GM21737 (cell line): ENCODE measurements at regions not wholly inside any gene's neighbourhood (a gene's known extent, or its start where the extent isn't known, plus 50 kb on each side); places are given as distances from the start of the nearest gene placed in this dataset.
A peak's percentile ranks its signal among the peaks of the same experiment; 100 is the strongest.

ENCODE experiments used
- ATAC-seq: cut with Tn5 transposase; IDR thresholded peaks from one replicate; pipeline ENCODE4 v1.9.1; 2021; ENCODE audit warnings: mild to moderate bottlenecking, moderate library complexity; ENCODE audit not compliant: unreplicated experiment

- no peak for ATAC-seq
These were observed 199.8 kb upstream of the NAV3 start for GRCh38 chr12:77630790-77631445.

DNA sequence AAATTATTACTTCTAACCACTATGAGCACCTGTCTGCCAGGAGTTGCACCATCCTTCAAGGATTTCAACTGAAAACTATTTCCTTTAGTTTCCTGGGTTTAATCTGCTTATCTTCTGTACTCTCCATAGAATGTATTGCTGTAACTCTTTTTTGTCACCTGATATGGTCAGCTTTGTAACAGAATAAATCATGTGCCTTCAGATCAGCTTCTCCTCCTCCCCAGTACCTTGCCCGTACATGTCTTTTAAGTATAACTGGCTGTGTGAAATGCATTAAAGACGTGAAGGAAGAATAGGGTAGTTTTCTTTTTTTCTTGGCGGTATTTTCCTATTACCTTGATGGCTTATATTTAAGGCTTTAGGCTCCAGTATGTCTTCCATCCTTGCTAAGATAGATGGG, 200.3 kb upstream of the NAV3 start:
- no peak for ATAC-seq

GRCh38 chr12:77629141-77629540, 201.6 kb upstream of the NAV3 start:
- no peak for ATAC-seq

DNA sequence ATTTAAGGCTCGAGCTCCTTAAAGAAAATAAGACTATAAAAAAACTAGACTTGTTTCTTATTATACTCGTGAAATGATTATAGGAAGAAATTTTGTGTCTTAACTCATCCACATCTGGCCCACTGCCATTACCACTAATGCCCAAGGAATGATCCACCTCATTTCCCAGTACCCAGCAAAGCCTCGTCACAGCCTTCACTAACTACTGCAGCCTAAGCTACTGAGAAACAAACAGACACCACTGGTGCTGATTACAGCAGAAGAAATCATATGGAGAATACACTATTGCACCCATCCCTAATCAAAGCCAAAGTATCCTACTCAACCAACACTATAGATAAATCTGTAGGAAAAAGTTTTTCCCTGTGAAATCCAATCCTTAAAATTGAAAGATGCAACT, 205.3 kb upstream of the NAV3 start:
- no peak for ATAC-seq

- ATAC-seq, result no peak
These were observed 211.3 kb upstream of the NAV3 start for GRCh38 chr12:77619425-77619824.

- no peak for ATAC-seq
These were observed 212.9 kb upstream of the NAV3 start for GRCh38 chr12:77617818-77618217.

DNA sequence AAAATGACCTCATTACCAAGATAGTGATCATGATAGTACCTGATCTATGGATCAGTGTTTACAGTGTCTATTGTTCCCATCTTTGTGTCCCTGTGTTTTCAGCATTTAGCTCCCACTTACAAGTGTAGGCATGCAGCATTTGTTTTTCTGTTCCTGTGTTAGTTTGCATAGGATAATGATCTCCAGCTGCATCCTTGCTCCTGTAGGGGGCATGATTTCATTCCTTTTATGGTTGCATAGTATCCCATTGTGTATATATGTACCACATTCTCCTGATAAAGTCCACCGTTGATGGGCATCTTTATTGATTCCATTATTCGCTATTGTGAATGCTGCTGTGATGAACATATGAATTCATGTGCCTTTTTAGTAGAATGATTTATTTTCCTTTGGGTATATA, 215.4 kb upstream of the NAV3 start:
- no peak for ATAC-seq

DNA sequence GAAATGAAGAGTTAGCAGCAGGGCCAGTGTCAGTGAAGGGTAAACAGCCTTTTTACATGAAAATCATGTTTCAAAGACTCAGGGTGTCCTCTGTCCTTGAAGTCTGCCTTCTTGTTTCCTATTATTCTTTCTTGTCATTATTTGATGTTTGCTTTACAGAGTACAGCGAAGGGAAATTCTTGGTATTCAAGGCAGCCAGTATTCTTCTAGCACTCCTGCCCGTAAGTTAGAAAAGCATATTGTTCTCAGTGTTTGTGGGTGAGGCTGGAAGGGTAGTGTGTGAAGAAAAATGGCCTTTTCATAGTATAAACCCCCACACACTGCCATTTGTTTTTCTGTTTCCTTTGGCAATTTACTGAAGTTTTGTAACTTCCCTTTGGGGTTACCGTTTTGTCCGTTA, 217.3 kb upstream of the NAV3 start:
- no peak for ATAC-seq

DNA sequence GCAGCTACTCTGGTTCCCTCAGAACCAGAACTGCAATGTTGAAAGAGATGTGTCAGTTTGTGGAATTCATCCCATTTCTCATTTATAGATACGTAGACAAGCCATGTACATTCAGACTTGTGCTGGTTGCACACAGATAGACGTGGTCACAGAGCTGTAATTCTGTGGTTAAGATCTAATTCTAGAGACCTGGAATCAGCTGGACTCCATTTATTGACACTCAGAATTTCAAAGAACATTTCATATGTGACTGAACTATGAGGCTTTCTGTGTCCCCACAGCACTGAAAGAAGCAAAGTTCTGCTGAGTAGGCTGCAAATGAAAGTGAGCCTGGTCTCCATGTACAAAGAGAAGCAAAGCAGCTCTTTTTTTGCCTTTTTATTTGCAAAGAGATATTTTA, 220.2 kb upstream of the NAV3 start:
- ATAC-seq, result no peak

DNA sequence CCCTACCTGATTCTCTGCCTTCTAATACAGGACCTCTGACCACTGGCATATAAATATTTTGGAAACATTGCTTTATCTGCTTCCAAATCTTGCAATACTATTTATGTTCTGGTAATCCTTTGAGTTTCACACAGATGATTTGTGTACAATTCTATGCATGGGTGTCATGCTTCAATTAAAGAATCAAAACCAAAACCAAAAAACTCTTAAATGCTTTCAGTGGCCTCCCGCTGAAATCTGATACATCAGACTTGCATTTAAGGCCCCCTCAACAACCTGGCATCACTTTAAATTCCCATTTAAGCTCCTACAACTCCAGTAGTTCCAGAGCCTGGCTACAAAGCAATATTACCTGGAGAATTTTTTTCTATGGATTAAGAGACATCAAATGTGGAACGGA, 221.7 kb upstream of the NAV3 start:
- no peak for ATAC-seq

DNA sequence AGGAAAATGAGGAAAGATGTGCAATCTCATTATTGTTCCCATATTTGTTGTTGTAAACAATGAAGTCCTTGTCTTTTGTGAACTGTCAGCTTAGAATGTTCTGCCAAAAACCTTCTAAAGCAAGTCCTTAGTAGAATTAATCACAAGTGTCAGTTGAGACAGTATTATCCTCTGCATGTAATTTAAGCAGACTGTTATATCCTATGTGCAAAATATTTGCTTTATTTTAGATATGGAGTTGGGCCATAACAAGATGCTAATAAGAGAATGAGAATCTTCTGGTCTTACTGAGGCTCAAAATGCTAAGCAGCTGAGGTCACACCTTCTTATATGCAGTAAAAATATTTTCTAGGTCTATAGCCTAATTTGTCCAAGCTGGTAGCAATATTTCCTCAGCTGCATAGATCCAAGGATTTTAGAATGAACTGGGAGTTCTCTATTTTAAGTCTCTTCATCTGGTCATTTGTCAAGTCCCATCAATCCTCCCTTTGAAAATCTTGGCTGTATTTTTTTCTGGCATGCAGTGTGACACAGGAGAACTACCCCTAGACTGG, 222.3 kb upstream of the NAV3 start:
- no peak for ATAC-seq

DNA sequence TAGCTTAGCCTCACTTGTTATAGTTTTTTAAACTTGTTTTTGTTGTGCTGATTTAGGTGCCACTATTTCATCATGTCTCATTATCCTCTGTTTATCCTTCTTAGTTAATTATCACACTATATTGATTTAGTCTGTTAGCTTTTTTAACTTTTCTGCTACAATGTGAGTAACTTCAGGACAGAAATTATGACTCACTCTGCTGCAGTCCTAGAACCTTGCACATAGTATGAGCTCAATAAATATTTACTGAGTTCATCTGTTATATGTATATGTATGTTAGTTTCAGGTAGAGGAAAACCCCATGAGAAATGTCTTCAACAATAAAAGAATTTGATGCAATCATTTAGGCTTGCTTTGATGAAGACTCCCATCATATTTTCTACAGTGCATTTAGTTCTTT, 224.3 kb upstream of the NAV3 start:
- ATAC-seq, result peak; percentile 45

GRCh38 chr12:77603946-77604345, 226.7 kb upstream of the NAV3 start:
- no peak for ATAC-seq

DNA sequence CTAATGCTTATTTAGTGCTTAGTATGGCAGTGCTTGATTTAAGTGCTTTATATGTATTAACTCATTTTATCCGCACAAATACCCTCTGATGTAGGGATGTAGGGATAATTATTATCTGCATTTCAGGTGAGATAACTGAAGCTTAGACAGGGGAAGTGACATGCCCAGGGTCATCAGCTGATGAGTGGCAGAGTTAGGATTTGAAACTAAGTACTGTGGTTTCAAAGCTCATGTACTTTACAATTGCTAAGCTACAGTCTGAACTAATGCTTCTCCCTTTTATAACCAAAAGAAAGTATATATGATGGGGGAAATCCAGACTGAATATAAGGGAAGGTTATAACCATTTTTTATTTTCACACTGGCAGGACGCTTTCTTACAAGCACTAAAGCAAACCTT, 229.6 kb upstream of the NAV3 start:
- peak; percentile 47 for ATAC-seq

DNA sequence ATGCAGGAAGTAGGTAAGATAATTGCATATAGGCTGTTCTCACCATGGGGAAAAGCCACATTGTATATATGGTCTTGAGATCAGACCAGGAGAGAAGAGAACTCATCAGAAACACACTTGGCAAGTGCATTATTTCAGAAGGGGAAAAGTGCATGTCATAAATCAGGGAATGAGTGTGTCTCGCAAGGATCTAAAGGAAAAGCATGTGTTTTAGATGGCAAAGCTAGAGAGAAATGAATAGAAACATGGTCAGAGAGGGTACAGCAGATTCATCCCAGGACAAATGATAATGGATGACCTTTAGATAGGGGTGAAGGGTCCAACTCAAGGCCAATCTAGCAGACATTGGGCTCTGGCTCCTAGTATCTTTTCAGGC, 230.2 kb upstream of the NAV3 start:
- no peak for ATAC-seq

DNA sequence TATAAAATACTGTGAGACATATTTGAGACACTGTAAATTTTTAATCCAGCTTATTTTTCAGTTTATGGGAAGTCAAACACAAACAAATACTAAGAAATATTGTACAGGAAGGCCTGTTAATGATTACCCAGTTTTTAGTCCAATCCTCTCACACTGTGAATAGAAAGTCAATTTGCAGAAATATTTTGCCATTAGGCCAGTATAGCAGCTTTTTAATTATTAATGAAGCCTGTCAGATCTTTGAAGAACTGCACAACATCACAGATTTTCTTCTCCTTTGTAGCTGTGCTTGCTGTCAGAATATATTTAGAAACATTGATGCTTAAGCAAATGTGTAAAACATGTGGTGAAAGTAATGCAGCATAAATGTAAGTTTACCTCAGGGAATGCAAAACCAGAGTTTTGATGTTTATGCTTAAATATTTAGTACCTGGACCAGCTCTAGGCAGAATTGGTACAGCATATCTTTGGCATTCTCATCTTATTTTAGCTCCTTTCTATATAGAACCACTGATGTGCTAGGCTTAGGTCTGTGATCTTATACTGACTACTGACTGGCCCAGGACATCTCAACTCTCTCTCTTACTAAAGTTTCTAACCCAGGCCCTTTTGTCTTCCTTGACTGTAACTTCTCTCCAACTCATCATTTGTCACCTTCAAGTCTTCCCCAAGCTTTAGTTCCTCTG, 230.8 kb upstream of the NAV3 start:
- ATAC-seq, result peak; percentile 87

DNA sequence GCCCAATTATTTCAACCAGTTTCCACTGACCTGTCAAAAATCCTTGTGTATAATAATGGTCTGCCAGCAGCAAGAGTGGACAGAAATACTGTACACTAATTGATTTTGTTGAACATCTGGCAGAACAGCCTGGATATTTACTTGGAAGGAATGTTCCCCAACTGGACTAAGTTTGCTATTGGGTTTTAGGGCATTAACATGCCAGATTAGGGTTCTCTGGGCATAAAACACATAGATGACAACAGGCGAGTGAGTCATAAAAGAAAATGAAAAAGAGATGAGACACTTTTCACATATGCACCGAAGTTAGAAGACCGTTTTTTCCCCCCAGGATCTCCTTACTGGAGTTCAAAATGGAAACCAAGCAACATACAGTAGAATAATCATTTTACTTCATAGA, 236.3 kb upstream of the NAV3 start:
- ATAC-seq, result no peak

GRCh38 chr12:77592836-77593235, 237.9 kb upstream of the NAV3 start:
- no peak for ATAC-seq

DNA sequence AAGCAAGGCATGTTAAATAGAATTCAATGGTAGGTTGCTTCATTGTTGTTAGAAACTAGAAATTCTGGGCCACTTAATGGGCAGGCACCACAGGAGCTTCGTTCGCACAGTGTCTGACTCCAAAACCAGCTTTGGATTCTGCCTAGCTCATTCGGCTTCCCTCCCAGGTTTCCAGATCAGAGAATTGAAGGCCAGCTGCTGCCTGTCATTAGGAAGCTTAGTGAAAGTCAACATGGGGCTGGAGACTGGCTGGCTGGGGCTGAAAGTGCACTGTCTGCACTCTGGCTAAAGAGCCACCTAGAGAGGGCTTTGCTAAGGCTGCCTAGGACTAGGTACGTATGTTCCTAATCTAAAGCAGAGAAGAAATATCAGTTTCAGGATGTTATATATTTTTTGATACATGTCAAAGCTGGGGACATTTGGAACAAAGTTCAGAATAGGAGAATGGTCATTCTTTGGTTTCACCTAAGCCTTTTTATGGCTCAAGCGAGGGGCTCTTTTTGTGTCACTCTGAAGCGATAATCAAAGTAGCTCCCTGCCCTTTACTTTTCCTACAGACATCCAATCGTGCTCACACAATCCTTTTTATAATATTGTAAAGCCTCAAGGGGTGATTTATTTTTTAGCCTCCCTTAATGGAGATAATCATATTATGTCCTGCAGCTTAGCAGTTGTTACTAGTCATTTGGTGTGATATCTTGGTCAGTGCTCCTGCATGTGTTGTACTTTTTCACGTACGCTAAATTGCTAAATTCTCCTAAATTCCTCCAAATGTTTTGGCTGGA, 238.5 kb upstream of the NAV3 start:
- no peak for ATAC-seq

DNA sequence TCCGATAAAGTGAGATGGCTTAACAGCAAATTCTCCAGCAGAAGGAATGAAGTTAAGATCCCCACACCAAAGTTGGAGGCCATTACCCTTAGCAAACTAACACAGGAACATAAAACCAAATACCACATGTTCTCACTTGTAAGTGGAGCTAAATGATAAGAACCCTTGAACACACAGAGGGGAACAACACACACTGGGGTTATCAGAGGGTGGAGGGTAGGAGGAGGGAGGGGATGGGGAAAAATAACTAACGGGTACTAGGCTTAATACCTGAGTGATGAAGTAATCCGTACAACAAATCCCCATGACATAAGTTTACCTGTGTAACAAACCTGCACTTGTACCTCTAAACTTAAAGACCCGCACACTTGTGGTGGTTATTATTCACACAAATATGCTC, 240.4 kb upstream of the NAV3 start:
- no peak for ATAC-seq

DNA sequence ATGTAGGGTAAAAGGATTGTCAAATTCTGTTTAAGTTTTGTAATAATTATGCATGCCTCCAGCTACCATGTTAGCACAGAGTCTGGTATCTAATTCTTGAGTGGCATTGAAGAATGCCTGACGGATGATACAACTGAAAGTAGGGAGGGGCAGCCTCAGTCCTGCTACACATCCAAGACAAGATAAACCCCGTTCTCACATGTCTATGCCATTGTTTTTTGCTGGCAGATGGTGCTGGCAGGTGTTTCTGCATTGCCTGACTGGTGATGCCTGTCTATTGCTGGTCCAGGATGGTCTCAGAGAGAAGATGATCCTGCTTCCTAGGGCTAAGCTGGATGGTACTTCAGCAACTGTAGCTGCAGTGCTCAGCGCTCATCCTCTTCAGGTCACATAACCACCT, 245.8 kb upstream of the NAV3 start:
- ATAC-seq, result no peak
